Naive thymus-derived CD4-positive, alpha-beta T cell (primary cell): ENCODE measurements at regions not wholly inside any gene's neighbourhood (a gene's known extent, or its start where the extent isn't known, plus 50 kb on each side); places are given as distances from the start of the nearest gene placed in this dataset.
"Not testable (repeated sequence)": the region's sequence is repeated elsewhere in the genome, so short reads cannot be mapped to it uniquely, and the experiment has no call there.

ENCODE experiments used
- ATAC-seq: fragments of 150-1000 bp; cut with Tn5 transposase; 2 replicates; pipeline ENCODE4 v1.10.0; 2021; ENCODE audit warnings: mild to moderate bottlenecking, moderate library complexity
- CTCF ChIA-PET: fragments of 350-600 bp; sonication (Branson Sonifier 250); formaldehyde crosslinking; loops from one replicate; lab custom pipeline; 2021; ENCODE audit warnings: antibody characterized with exemption; lab: Charles Lee
- POLR2A ChIA-PET: fragments of 350-600 bp; sonication (Branson Sonifier 250); formaldehyde crosslinking; loops from one replicate; lab custom pipeline; 2021; ENCODE audit warnings: antibody characterized with exemption, inconsistent platforms; lab: Charles Lee
- DNase-seq, 9 donors: peaks; one replicate each; pipeline versions ENCODE4 v3.0.0 to v3.0.0-alpha.2; 2020 to 2022; ENCODE audit warnings: mixed read lengths in 1 of 9
- H3K27ac ChIP-seq: one replicate; pipeline ENCODE4 v1.7.0; 2013; ENCODE audit warnings: mild to moderate bottlenecking, low read depth, low read length, moderate library complexity
- H3K27me3 ChIP-seq, 2 donors: one replicate each; pipeline ENCODE4 v1.7.0; 2013; ENCODE audit warnings: low read length in 2 of 2, mild to moderate bottlenecking in 2 of 2, moderate library complexity in 2 of 2; ENCODE audit not compliant: control insufficient read depth in 2 of 2, insufficient read depth in 2 of 2
- H3K36me3 ChIP-seq, 3 experiments: 1 replicate in 2 of 3; 2 replicates in 1 of 3; pipeline ENCODE4 v1.7.0; 2013; ENCODE audit warnings: low read length in 3 of 3, mild to moderate bottlenecking in 3 of 3, moderate library complexity in 1 of 3; ENCODE audit not compliant: insufficient read depth in 3 of 3, control insufficient read depth in 2 of 3
- H3K4me1 ChIP-seq, 2 donors: one replicate each; pipeline ENCODE4 v1.7.0; 2013; ENCODE audit warnings: low read length in 2 of 2, mild to moderate bottlenecking in 2 of 2, moderate library complexity in 1 of 2; ENCODE audit not compliant: control insufficient read depth in 2 of 2, insufficient read depth in 2 of 2
- H3K4me3 ChIP-seq: 2 replicates; pipeline ENCODE4 v1.7.0; 2013; ENCODE audit warnings: mild to moderate bottlenecking, low read length
- H3K9me3 ChIP-seq, 3 experiments: 1 replicate in 2 of 3; 2 replicates in 1 of 3; pipeline ENCODE4 v1.7.0; 2013; ENCODE audit warnings: low read length in 3 of 3; ENCODE audit not compliant: control insufficient read depth in 2 of 3
- H3K27ac Mint-ChIP-seq, 9 donors: one replicate each; pipeline ENCODE4 v1.8.0; 2020 to 2022; ENCODE audit warnings: mixed read lengths in 9 of 9, mild to moderate bottlenecking in 8 of 9, moderate library complexity in 5 of 9, inconsistent platforms in 2 of 9
- H3K27me3 Mint-ChIP-seq, 5 donors: one replicate each; pipeline ENCODE4 v1.8.0; 2021 to 2022; ENCODE audit warnings: mixed read lengths in 5 of 5, mild to moderate bottlenecking in 1 of 5
- H3K36me3 Mint-ChIP-seq, 5 donors: one replicate each; pipeline ENCODE4 v1.8.0; 2020 to 2022; ENCODE audit warnings: mixed read lengths in 5 of 5, mild to moderate bottlenecking in 3 of 5, inconsistent platforms in 1 of 5
- H3K4me1 Mint-ChIP-seq, 7 donors: one replicate each; pipeline ENCODE4 v1.8.0; 2020 to 2022; ENCODE audit warnings: mixed read lengths in 7 of 7, mild to moderate bottlenecking in 3 of 7, inconsistent platforms in 1 of 7
- H3K4me3 Mint-ChIP-seq, 10 donors: one replicate each; pipeline ENCODE4 v1.8.0; 2020 to 2022; ENCODE audit warnings: mild to moderate bottlenecking in 10 of 10, mixed read lengths in 10 of 10, moderate library complexity in 6 of 10, inconsistent platforms in 2 of 10
- H3K9me3 Mint-ChIP-seq, 11 donors: one replicate each; pipeline ENCODE4 v1.8.0; 2020 to 2022; ENCODE audit warnings: mixed read lengths in 11 of 11, mild to moderate bottlenecking in 4 of 11, inconsistent platforms in 1 of 11, moderate library complexity in 1 of 11
- intact Hi-C, 2 donors: fragments of 100-400 bp; cut with micrococcal nuclease; formaldehyde crosslinking; loops; one replicate each; pipeline ENCODE4 v1.15.1; 2023

GRCh38 chr6:113019176-113019575, 672.0 kb downstream of the RFPL4B start:
- DNase-seq (no peak), ATAC-seq (no peak)
- Mint-ChIP-seq H3K27ac (no peak overlapping the region), H3K9me3 (peaks cover 0 to 13% (median 0%) of the 10 kb centered on the region in 11 donors), H3K4me1 (no peaks in the 10 kb centered on the region), H3K36me3 (no peaks in the 10 kb centered on the region), H3K27me3 (no peaks in the 10 kb centered on the region), H3K4me3 (no peak overlapping the region)
- Histone ChIP-seq H3K9me3 (no peaks in the 10 kb centered on the region), H3K27me3 (no peaks in the 10 kb centered on the region), H3K27ac (no peak overlapping the region), H3K4me1 (no peaks in the 10 kb centered on the region), H3K4me3 (no peak overlapping the region), H3K36me3 (no peaks in the 10 kb centered on the region)
- intact Hi-C loops = no loop called here
- POLR2A ChIA-PET = no interaction called here
- CTCF ChIA-PET = no interaction called here

- ChIA-PET CTCF (no interaction called here), POLR2A (no interaction called here)
- intact Hi-C loops = no loop called here
- Histone ChIP-seq H3K27ac (no peak overlapping the region), H3K4me1 (no peaks in the 10 kb centered on the region), H3K9me3 (no peaks in the 10 kb centered on the region), H3K4me3 (no peak overlapping the region), H3K36me3 (no peaks in the 10 kb centered on the region), H3K27me3 (no peaks in the 10 kb centered on the region)
- Mint-ChIP-seq H3K9me3 (peaks cover 0 to 7% (median 0%) of the 10 kb centered on the region in 11 donors), H3K4me1 (no peaks in the 10 kb centered on the region), H3K4me3 (no peak overlapping the region), H3K36me3 (no peaks in the 10 kb centered on the region), H3K27me3 (no peaks in the 10 kb centered on the region), H3K27ac (no peak overlapping the region)
- no peak for DNase-seq
- no peak for ATAC-seq
Measured at GRCh38 chr6:113027780-113028179, 680.6 kb downstream of the RFPL4B start.

- not testable (repeated sequence) for H3K4me3 ChIP-seq, H3K36me3 Mint-ChIP-seq, H3K27ac ChIP-seq
Measured at GRCh38 chr6:113029161-113029560, 682.0 kb downstream of the RFPL4B start.

GRCh38 chr6:113031591-113032238, 684.6 kb downstream of the RFPL4B start:
- DNase-seq = no peak
- Mint-ChIP-seq H3K9me3 (peaks cover 0 to 7% (median 2%) of the 10 kb centered on the region in 11 donors), H3K4me3 (no peak overlapping the region), H3K27me3 (no peaks in the 10 kb centered on the region), H3K27ac (no peak overlapping the region), H3K36me3 (no peaks in the 10 kb centered on the region), H3K4me1 (no peaks in the 10 kb centered on the region)
- ChIA-PET CTCF (no interaction called here), POLR2A (no interaction called here)
- Histone ChIP-seq H3K27ac (no peak overlapping the region), H3K4me1 (no peaks in the 10 kb centered on the region), H3K27me3 (no peaks in the 10 kb centered on the region), H3K9me3 (no peaks in the 10 kb centered on the region), H3K4me3 (no peak overlapping the region), H3K36me3 (no peaks in the 10 kb centered on the region)
- intact Hi-C loops = no loop called here
- no peak for ATAC-seq

More at GRCh38 chr6:113029161-113029560, 682.0 kb downstream of the RFPL4B start:
- H3K27me3 Mint-ChIP-seq, H3K4me1 Mint-ChIP-seq, H3K4me3 Mint-ChIP-seq, POLR2A ChIA-PET, intact Hi-C loops, ATAC-seq, H3K9me3 Mint-ChIP-seq, DNase-seq, H3K4me1 ChIP-seq, H3K27me3 ChIP-seq, H3K9me3 ChIP-seq, CTCF ChIA-PET, H3K27ac Mint-ChIP-seq, H3K36me3 ChIP-seq: not testable (repeated sequence)

- Mint-ChIP-seq H3K27me3 (no peaks in the 10 kb centered on the region), H3K36me3 (no peaks in the 10 kb centered on the region), H3K27ac (no peak overlapping the region), H3K9me3 (peaks cover 0 to 7% (median 2%) of the 10 kb centered on the region in 11 donors), H3K4me1 (no peaks in the 10 kb centered on the region), H3K4me3 (no peak overlapping the region)
- intact Hi-C loops = no loop called here
- Histone ChIP-seq H3K9me3 (no peaks in the 10 kb centered on the region), H3K27me3 (no peaks in the 10 kb centered on the region), H3K27ac (no peak overlapping the region), H3K4me3 (no peak overlapping the region), H3K36me3 (no peaks in the 10 kb centered on the region), H3K4me1 (no peaks in the 10 kb centered on the region)
- DNase-seq = no peak
- POLR2A ChIA-PET = no interaction called here
- ATAC-seq = no peak
- CTCF ChIA-PET = no interaction called here
Measured at GRCh38 chr6:113039005-113039404, 691.9 kb downstream of the RFPL4B start.

- H3K36me3 Mint-ChIP-seq = no peaks in the 10 kb centered on the region
- intact Hi-C loops = no loop called here
Measured at GRCh38 chr6:113047148-113047547, 700.0 kb downstream of the RFPL4B start.

GRCh38 chr6:113047932-113048331, 700.8 kb downstream of the RFPL4B start:
- Histone ChIP-seq H3K4me3 (no peak overlapping the region), H3K4me1 (no peaks in the 10 kb centered on the region), H3K27me3 (no peaks in the 10 kb centered on the region), H3K9me3 (no peaks in the 10 kb centered on the region), H3K36me3 (no peaks in the 10 kb centered on the region), H3K27ac (no peak overlapping the region)
- no peak for ATAC-seq
- POLR2A ChIA-PET = no interaction called here
- DNase-seq = no peak
- H3K36me3 Mint-ChIP-seq = no peaks in the 10 kb centered on the region
- no peak overlapping the region for H3K27ac Mint-ChIP-seq
- intact Hi-C loops = no loop called here
- peaks cover 0 to 11% (median 0%) of the 10 kb centered on the region in 11 donors for H3K9me3 Mint-ChIP-seq
- H3K4me1 Mint-ChIP-seq = no peaks in the 10 kb centered on the region
- CTCF ChIA-PET = no interaction called here
- H3K4me3 Mint-ChIP-seq = no peak overlapping the region
- H3K27me3 Mint-ChIP-seq = no peaks in the 10 kb centered on the region

More at GRCh38 chr6:113047148-113047547, 700.0 kb downstream of the RFPL4B start:
- Histone ChIP-seq H3K36me3 (no peaks in the 10 kb centered on the region), H3K27me3 (no peaks in the 10 kb centered on the region), H3K27ac (no peak overlapping the region), H3K9me3 (no peaks in the 10 kb centered on the region), H3K4me3 (no peak overlapping the region), H3K4me1 (no peaks in the 10 kb centered on the region)
- Mint-ChIP-seq H3K27ac (no peak overlapping the region), H3K4me3 (no peak overlapping the region), H3K9me3 (peaks cover 0 to 11% (median 0%) of the 10 kb centered on the region in 11 donors), H3K27me3 (no peaks in the 10 kb centered on the region), H3K4me1 (no peaks in the 10 kb centered on the region)
- CTCF ChIA-PET = no interaction called here
- no peak for DNase-seq
- POLR2A ChIA-PET = no interaction called here
- no peak for ATAC-seq
